ENCODE measurements at regions not wholly inside any gene's neighbourhood (a gene's known extent, or its start where the extent isn't known, plus 50 kb on each side); places are given as distances from the start of the nearest gene placed in this dataset.

GRCh38 chr4:138674209-138674608 lies 341.4 kb upstream of the NOCT start:
- peaks cover 4% of the 10 kb centered on the region for H3K36me3 Mint-ChIP-seq
- DNase-seq (ENCODE audit: extremely low spot score, unreplicated experiment): no peak
- peaks cover 38% of the 10 kb centered on the region for H3K4me1 Mint-ChIP-seq (ENCODE audit: unreplicated experiment)
- TF ChIP-seq CTCF (conservative IDR thresholded peaks at IDR 0.05): no peak
- no peak overlapping the region for H3K27ac Mint-ChIP-seq
- H3K9me3 Mint-ChIP-seq: peaks cover 12% of the 10 kb centered on the region
- peaks cover 6% of the 10 kb centered on the region for H3K27me3 Mint-ChIP-seq
- no peak overlapping the region for H3K4me3 Mint-ChIP-seq

GRCh38 chr4:138673053-138673452 lies 342.5 kb upstream of the NOCT start:
- Mint-ChIP-seq H3K4me3 (no peak overlapping the region), H3K36me3 (peaks cover 4% of the 10 kb centered on the region), H3K27ac (peak overlapping the region; percentile 35), H3K9me3 (peaks cover 12% of the 10 kb centered on the region), H3K4me1 (ENCODE audit: unreplicated experiment) (peaks cover 34% of the 10 kb centered on the region), H3K27me3 (peaks cover 6% of the 10 kb centered on the region)
- no peak for TF ChIP-seq CTCF (conservative IDR thresholded peaks at IDR 0.05)
- DNase-seq (ENCODE audit: extremely low spot score, unreplicated experiment): no peak

GRCh38 chr4:138672393-138672976 lies 343.1 kb upstream of the NOCT start:
- Mint-ChIP-seq H3K4me1 (ENCODE audit: unreplicated experiment) (peaks cover 34% of the 10 kb centered on the region), H3K27me3 (peaks cover 6% of the 10 kb centered on the region), H3K4me3 (no peak overlapping the region), H3K27ac (no peak overlapping the region), H3K9me3 (peaks cover 17% of the 10 kb centered on the region), H3K36me3 (peaks cover 4% of the 10 kb centered on the region)
- no peak for DNase-seq (ENCODE audit: extremely low spot score, unreplicated experiment)
- TF ChIP-seq CTCF (conservative IDR thresholded peaks at IDR 0.05): no peak

GRCh38 chr4:138671606-138672084 lies 343.9 kb upstream of the NOCT start:
- Mint-ChIP-seq H3K4me1 (ENCODE audit: unreplicated experiment) (peaks cover 34% of the 10 kb centered on the region), H3K27me3 (peaks cover 6% of the 10 kb centered on the region), H3K27ac (no peak overlapping the region), H3K36me3 (peaks cover 4% of the 10 kb centered on the region), H3K9me3 (peaks cover 17% of the 10 kb centered on the region), H3K4me3 (no peak overlapping the region)
- no peak for DNase-seq (ENCODE audit: extremely low spot score, unreplicated experiment)
- no peak for TF ChIP-seq CTCF (conservative IDR thresholded peaks at IDR 0.05)

- H3K4me3 Mint-ChIP-seq: no peak overlapping the region
- H3K4me1 Mint-ChIP-seq (ENCODE audit: unreplicated experiment): peaks cover 39% of the 10 kb centered on the region
- H3K27ac Mint-ChIP-seq: no peak overlapping the region
- no peak for DNase-seq (ENCODE audit: extremely low spot score, unreplicated experiment)
- peaks cover 17% of the 10 kb centered on the region for H3K9me3 Mint-ChIP-seq
- peaks cover 4% of the 10 kb centered on the region for H3K36me3 Mint-ChIP-seq
- no peak for TF ChIP-seq CTCF (conservative IDR thresholded peaks at IDR 0.05)
- peaks cover 6% of the 10 kb centered on the region for H3K27me3 Mint-ChIP-seq
Measured at GRCh38 chr4:138671106-138671505, 344.5 kb upstream of the NOCT start.

All from type B pancreatic cell (in vitro differentiated cells).